Lower lobe of right lung (tissue), 2 donors: ENCODE measurements at regions not wholly inside any gene's neighbourhood (a gene's known extent, or its start where the extent isn't known, plus 50 kb on each side); places are given as distances from the start of the nearest gene placed in this dataset.

Experiments used
- ATAC-seq, 2 donors: fragments of 200-7000 bp; cut with Tn5 transposase; one replicate each; pipeline ENCODE4 v1.9.1; 2020 to 2022; ENCODE audit warnings: mild to moderate bottlenecking in 2 of 2, moderate library complexity in 2 of 2
- DNase-seq: peaks from one replicate; pipeline ENCODE4 v3.0.0-alpha.2; 2020
- H3K27ac ChIP-seq: fragments of 200-600 bp; one replicate; pipeline ENCODE4 v1.8.0; 2022
- H3K27me3 ChIP-seq: fragments of 200-600 bp; one replicate; pipeline ENCODE4 v1.8.0; 2022; ENCODE audit warnings: low read depth
- H3K36me3 ChIP-seq: fragments of 200-600 bp; one replicate; pipeline ENCODE4 v1.8.0; 2022; ENCODE audit warnings: mild to moderate bottlenecking
- H3K4me1 ChIP-seq: fragments of 200-600 bp; one replicate; pipeline ENCODE4 v1.8.0; 2022
- H3K4me3 ChIP-seq: fragments of 200-600 bp; one replicate; pipeline ENCODE4 v1.8.0; 2022; ENCODE audit warnings: mild to moderate bottlenecking
- H3K9me3 ChIP-seq: fragments of 200-600 bp; one replicate; pipeline ENCODE4 v1.8.0; 2022
- intact Hi-C: fragments of 100-400 bp; cut with DNase I; formaldehyde crosslinking; loops from one replicate; pipeline ENCODE4 v1.11.0; 2022
- TF ChIP-seq, protein P1 (sequence below): fragments of 200-600 bp; IDR thresholded peaks from one replicate; pipeline ENCODE4 v1.8.0; 2022; ENCODE audit warnings: antibody characterized with exemption, mild to moderate bottlenecking
- donor health status: DM: no; HTN: yes; CAD: no; lungs with severe emphysema.

DNA sequence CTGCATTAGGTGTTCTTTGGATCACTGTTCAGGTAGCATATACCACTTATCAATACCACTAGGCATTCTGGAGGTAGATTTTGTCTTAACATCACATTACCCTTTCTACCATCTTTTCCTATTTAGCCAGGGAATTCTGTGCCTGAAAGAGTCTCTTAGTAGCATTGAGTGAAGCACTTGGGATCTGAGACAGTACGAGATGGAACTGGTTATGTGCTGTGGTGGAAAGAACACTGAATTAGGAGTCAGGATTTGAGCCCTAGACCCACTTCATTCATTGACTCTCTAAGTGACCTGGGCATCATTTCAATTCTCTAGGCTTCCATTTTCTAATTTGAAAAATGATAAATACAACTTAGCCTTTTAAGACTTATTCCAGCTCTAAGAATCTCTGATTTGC, 291.1 kb downstream of the DMAC1 start:
- Histone ChIP-seq H3K27me3 (no peaks in the 10 kb centered on the region), H3K4me3 (no peak overlapping the region), H3K36me3 (no peaks in the 10 kb centered on the region), H3K27ac (no peak overlapping the region), H3K9me3 (no peaks in the 10 kb centered on the region), H3K4me1 (no peaks in the 10 kb centered on the region)
- TF ChIP-seq, protein P1, sequence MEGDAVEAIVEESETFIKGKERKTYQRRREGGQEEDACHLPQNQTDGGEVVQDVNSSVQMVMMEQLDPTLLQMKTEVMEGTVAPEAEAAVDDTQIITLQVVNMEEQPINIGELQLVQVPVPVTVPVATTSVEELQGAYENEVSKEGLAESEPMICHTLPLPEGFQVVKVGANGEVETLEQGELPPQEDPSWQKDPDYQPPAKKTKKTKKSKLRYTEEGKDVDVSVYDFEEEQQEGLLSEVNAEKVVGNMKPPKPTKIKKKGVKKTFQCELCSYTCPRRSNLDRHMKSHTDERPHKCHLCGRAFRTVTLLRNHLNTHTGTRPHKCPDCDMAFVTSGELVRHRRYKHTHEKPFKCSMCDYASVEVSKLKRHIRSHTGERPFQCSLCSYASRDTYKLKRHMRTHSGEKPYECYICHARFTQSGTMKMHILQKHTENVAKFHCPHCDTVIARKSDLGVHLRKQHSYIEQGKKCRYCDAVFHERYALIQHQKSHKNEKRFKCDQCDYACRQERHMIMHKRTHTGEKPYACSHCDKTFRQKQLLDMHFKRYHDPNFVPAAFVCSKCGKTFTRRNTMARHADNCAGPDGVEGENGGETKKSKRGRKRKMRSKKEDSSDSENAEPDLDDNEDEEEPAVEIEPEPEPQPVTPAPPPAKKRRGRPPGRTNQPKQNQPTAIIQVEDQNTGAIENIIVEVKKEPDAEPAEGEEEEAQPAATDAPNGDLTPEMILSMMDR: no peak
- ATAC-seq (no peak), DNase-seq (no peak)
- intact Hi-C loops: no loop called here

DNA sequence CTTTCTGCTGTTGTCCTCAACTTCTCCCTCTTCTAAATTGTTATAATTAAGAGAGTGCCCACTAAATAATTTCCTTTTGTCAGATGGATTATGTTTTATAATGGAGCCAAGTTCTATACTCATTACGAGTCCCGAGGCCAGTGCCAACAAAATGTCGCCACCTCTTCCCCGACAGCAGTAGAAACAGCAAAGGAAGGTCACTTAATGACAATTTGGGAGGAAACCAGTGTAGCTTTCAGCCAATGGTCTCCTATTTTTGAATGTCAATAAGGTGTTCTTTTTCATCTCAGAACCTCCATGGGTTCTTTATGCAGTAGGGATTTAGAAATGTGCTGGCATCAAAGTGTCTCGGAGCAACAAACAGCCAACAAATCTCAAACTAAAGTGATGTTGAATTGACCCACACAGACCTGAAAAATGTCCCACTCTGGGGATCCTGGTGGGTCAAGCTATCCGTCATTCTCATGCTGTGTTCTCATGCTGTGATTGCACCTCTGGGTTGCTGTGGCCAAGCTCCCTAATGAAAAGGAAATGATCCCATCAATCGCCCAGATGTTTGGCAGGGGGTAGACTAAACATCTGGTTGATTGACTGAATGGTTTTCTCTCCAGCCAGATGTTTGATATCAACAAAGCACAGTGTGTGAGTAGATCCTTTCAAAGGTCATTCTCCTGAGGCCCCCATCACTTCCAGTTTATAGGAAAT, 291.9 kb downstream of the DMAC1 start:
- intact Hi-C loops: no loop called here
- H3K36me3 ChIP-seq: no peaks in the 10 kb centered on the region
- ATAC-seq (peak; percentile 38 to 42), DNase-seq (peak; percentile 45)
- H3K4me3 ChIP-seq: no peak overlapping the region
- no peaks in the 10 kb centered on the region for H3K9me3 ChIP-seq
- H3K27me3 ChIP-seq: no peaks in the 10 kb centered on the region
- TF ChIP-seq, protein P1: no peak
- no peak overlapping the region for H3K27ac ChIP-seq
- no peaks in the 10 kb centered on the region for H3K4me1 ChIP-seq

DNA sequence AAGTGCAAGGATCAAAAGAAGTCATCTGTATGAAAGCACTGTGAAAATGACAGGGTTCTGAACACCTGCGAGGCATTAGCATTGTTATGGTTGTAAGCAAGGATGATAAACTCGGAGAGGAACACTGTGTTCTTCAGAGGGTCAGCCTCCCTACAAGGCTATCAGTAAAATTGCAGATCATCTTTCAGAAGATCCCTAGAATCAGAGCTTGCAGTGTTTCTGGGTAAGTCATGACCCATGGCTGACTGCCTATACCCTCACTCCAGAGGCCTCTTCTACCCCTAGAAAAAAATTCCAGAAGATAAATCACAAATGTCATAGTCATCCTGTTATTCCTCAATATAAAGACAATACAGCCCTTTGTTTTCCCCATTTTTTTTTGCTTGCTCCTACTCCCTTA, 292.6 kb downstream of the DMAC1 start:
- ATAC-seq (no peak), DNase-seq (no peak)
- intact Hi-C loops: no loop called here
- no peaks in the 10 kb centered on the region for H3K4me1 ChIP-seq
- no peaks in the 10 kb centered on the region for H3K9me3 ChIP-seq
- H3K27me3 ChIP-seq: no peaks in the 10 kb centered on the region
- TF ChIP-seq, protein P1: no peak
- no peak overlapping the region for H3K4me3 ChIP-seq
- H3K27ac ChIP-seq: no peak overlapping the region
- no peaks in the 10 kb centered on the region for H3K36me3 ChIP-seq

DNA sequence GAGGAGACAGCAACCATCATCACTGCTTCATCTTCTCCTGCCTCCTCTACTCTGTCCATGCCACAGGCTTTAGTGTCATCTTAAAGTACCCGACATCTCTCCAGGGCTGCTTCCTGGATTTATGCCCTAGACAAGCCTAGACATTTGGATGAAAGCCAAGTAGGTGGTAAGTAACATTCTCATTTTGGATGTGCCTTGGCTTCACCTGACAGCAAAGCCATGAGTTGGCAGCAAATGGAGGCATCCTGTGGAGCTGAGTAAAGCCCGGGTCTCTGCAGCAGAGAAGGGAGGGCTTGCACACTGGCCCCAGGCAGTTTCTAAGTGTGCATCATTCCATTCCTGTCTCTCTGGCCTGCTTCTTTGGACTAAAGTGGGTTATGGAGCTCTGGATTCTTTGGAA, 299.1 kb downstream of the DMAC1 start:
- ATAC-seq (no peak), DNase-seq (no peak)
- TF ChIP-seq, protein P1: no peak
- Histone ChIP-seq H3K4me3 (no peak overlapping the region), H3K27me3 (no peaks in the 10 kb centered on the region), H3K4me1 (no peaks in the 10 kb centered on the region), H3K27ac (no peak overlapping the region), H3K36me3 (no peaks in the 10 kb centered on the region), H3K9me3 (no peaks in the 10 kb centered on the region)
- intact Hi-C loops: no loop called here

DNA sequence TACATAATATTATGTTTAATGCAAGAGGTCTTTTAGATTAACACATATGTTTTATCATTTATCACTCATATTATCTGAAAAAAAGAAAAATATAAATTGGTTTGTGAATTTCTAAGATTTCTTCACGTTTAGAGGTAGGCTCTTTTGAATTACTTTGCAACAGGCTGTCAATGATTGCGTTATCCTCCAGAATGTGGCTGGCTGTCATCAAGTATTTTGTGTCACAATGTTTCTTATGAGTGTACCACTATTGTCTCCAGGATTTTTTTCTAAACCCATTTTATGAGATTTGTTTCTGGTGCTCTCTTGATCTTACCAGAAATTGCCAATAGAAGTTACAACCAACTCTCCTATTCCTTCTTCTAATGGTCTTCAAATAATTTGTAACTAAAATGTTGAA, 307.9 kb downstream of the DMAC1 start:
- Histone ChIP-seq H3K27me3 (no peaks in the 10 kb centered on the region), H3K4me1 (no peaks in the 10 kb centered on the region), H3K36me3 (no peaks in the 10 kb centered on the region), H3K9me3 (no peaks in the 10 kb centered on the region), H3K27ac (no peak overlapping the region), H3K4me3 (no peak overlapping the region)
- intact Hi-C loops: no loop called here
- DNase-seq (no peak), ATAC-seq (no peak)
- TF ChIP-seq, protein P1: no peak
